ENCODE measurements at regions not wholly inside any gene's neighbourhood (a gene's known extent, or its start where the extent isn't known, plus 50 kb on each side); places are given as distances from the start of the nearest gene placed in this dataset.

- no peak for DNase-seq (ENCODE audit: low spot score)
- no peak for TF ChIP-seq CTCF (IDR thresholded peaks at IDR 0.05)
- H3K27ac ChIP-seq = no peak overlapping the region
- no peak overlapping the region for H3K4me3 ChIP-seq
Observed at GRCh38 chrX:139213241-139213709, 317.3 kb upstream of the F9 start.

GRCh38 chrX:139211568-139212182, 318.9 kb upstream of the F9 start:
- no peak for TF ChIP-seq CTCF (IDR thresholded peaks at IDR 0.05)
- Histone ChIP-seq H3K4me3 (no peak overlapping the region), H3K27ac (no peak overlapping the region)
- DNase-seq (ENCODE audit: low spot score) = no peak

- TF ChIP-seq CTCF (IDR thresholded peaks at IDR 0.05) = no peak
- no peak for DNase-seq (ENCODE audit: low spot score)
- no peak overlapping the region for H3K27ac ChIP-seq
- H3K4me3 ChIP-seq = no peak overlapping the region
Observed at GRCh38 chrX:139209342-139209741, 321.2 kb upstream of the F9 start.

GRCh38 chrX:139207655-139208054, 322.9 kb upstream of the F9 start:
- TF ChIP-seq CTCF (IDR thresholded peaks at IDR 0.05) = no peak
- Histone ChIP-seq H3K27ac (no peak overlapping the region), H3K4me3 (no peak overlapping the region)
- no peak for DNase-seq (ENCODE audit: low spot score)

GRCh38 chrX:139206914-139207313, 323.6 kb upstream of the F9 start:
- DNase-seq (ENCODE audit: low spot score) = no peak
- no peak overlapping the region for H3K27ac ChIP-seq
- no peak for TF ChIP-seq CTCF (IDR thresholded peaks at IDR 0.05)
- H3K4me3 ChIP-seq = no peak overlapping the region

- TF ChIP-seq CTCF (IDR thresholded peaks at IDR 0.05) = no peak
- Histone ChIP-seq H3K4me3 (peak overlapping the region; percentile 69), H3K27ac (peak overlapping the region in 1 of 2 donors; percentile 41)
- DNase-seq (ENCODE audit: low spot score) = no peak
Observed at GRCh38 chrX:139204898-139205667, 325.5 kb upstream of the F9 start.

- no peak overlapping the region for H3K27ac ChIP-seq
- DNase-seq (ENCODE audit: low spot score) = no peak
- no peak for TF ChIP-seq CTCF (IDR thresholded peaks at IDR 0.05)
- H3K4me3 ChIP-seq = peak overlapping the region; percentile 69
Observed at GRCh38 chrX:139204571-139204897, 326.0 kb upstream of the F9 start.
